K562 (cell line): ENCODE measurements at regions not wholly inside any gene's neighbourhood (a gene's known extent, or its start where the extent isn't known, plus 50 kb on each side); places are given as distances from the start of the nearest gene placed in this dataset.
"Not testable (repeated sequence)": the region's sequence is repeated elsewhere in the genome, so short reads cannot be mapped to it uniquely, and the experiment has no call there.

Experiments
- ATAC-seq: fragments of 200-7000 bp; cut with Tn5 transposase; 3 replicates; pipeline ENCODE4 v1.9.1; 2020; ENCODE audit warnings: moderate library complexity
- BruUV-seq: library from RNA; stranded (reverse); fragments of 400-500 nt; replicated peaks from 2 replicates; lab custom pipeline; 2021; lab: Mats Ljungman, UMichigan
- CTCF ChIA-PET: fragments of 300-600 bp; formaldehyde crosslinking; extraction: SDS; loops from one replicate; lab custom pipeline; 2021; ENCODE audit warnings: low intra/inter-chr PET ratio; lab: Yijun Ruan, JAX
- POLR2A ChIA-PET: fragments of 300-600, 350-650 bp; sonication (Branson Sonifier 250); formaldehyde crosslinking; extraction: SDS; loops from one replicate; lab custom pipeline; 2021; ENCODE audit warnings: antibody characterized with exemption, inconsistent platforms; lab: Yijun Ruan, JAX
- DNase-seq, 4 experiments: peaks; one replicate each; pipeline versions ENCODE4 v3.0.0 to v3.0.0-alpha.2; 2011 to 2018; ENCODE audit warnings: low spot score in 3 of 4, mixed read lengths in 3 of 4; ENCODE audit errors: extremely low read depth in 1 of 4
- FAIRE-seq: peaks from 2 replicates; lab custom pipeline; 2011; peaks lifted over from hg19 to GRCh38; lab: Jason Lieb, UNC
- H2AFZ ChIP-seq: 2 replicates; pipeline ENCODE4 v1.6.0; 2011; ENCODE audit warnings: low read depth, low read length, control low read depth, inconsistent platforms
- H3K27ac ChIP-seq: fragments of 200-600 bp; 3 replicates; pipeline ENCODE4 v1.8.0; 2011; ENCODE audit warnings: low read depth, mild to moderate bottlenecking, control low read depth, inconsistent platforms, low read length, moderate library complexity, mixed read lengths; ENCODE audit errors: extremely low read depth
- H3K27me3 ChIP-seq, 2 experiments: fragments of 300-600 bp in 1 of 2; 2 replicates in 1 of 2; 3 replicates in 1 of 2; pipeline versions ENCODE4 v1.6.0 to v1.8.0; 2011; ENCODE audit warnings: inconsistent platforms in 2 of 2, low read length in 2 of 2, mild to moderate bottlenecking in 1 of 2, mixed read lengths in 1 of 2, moderate library complexity in 1 of 2; ENCODE audit not compliant: control insufficient read depth in 2 of 2, insufficient read depth in 2 of 2
- H3K36me3 ChIP-seq: fragments of 300-600 bp; 3 replicates; pipeline ENCODE4 v1.8.0; 2011; ENCODE audit warnings: mild to moderate bottlenecking, low read length, inconsistent platforms; ENCODE audit not compliant: control insufficient read depth, insufficient read depth
- H3K4me1 ChIP-seq, 2 experiments: fragments of 200-600 bp in 1 of 2; replicated peaks in 1 of 2; 2 replicates in 1 of 2; 3 replicates in 1 of 2; pipeline versions ENCODE4 v1.5.1 to v1.8.0; 2011; ENCODE audit warnings: inconsistent platforms in 2 of 2, low read length in 2 of 2, mild to moderate bottlenecking in 1 of 2, mixed read lengths in 1 of 2, moderate library complexity in 1 of 2; ENCODE audit not compliant: control insufficient read depth in 2 of 2, insufficient read depth in 2 of 2
- H3K4me2 ChIP-seq: 2 replicates; pipeline ENCODE4 v1.6.1; 2011; ENCODE audit warnings: low read length, control low read depth, inconsistent platforms, mixed read lengths; ENCODE audit not compliant: insufficient read depth
- H3K4me3 ChIP-seq: fragments of 200-600 bp; sonication (generic), shearing (Covaris generic); 2 replicates; pipeline ENCODE4 v1.5.1; 2016; ENCODE audit warnings: control low read depth, inconsistent platforms
- H3K79me2 ChIP-seq: fragments of 200-600 bp; 3 replicates; pipeline ENCODE4 v1.8.0; 2011; ENCODE audit warnings: low read length, inconsistent platforms; ENCODE audit not compliant: control insufficient read depth, insufficient read depth
- H3K9ac ChIP-seq, 2 experiments: 2 replicates each; pipeline versions ENCODE4 v1.6.0 to v1.6.1; 2011; ENCODE audit warnings: low read depth in 2 of 2, low read length in 2 of 2, control low read depth in 1 of 2, inconsistent platforms in 1 of 2, mild to moderate bottlenecking in 1 of 2, mixed read lengths in 1 of 2; ENCODE audit not compliant: insufficient read depth in 1 of 2
- H3K9me1 ChIP-seq: one replicate; pipeline ENCODE4 v1.6.0; 2011; ENCODE audit warnings: inconsistent platforms, mild to moderate bottlenecking, low read length, moderate library complexity; ENCODE audit not compliant: control insufficient read depth, insufficient read depth
- H3K9me3 ChIP-seq: replicated peaks from 2 replicates; pipeline ENCODE4 v1.5.1; 2011; ENCODE audit warnings: low read depth, low read length, inconsistent platforms; ENCODE audit not compliant: control insufficient read depth, insufficient read depth
- H4K20me1 ChIP-seq: replicated peaks from 2 replicates; pipeline ENCODE4 v1.6.1; 2011; ENCODE audit warnings: low read length, inconsistent platforms, mixed read lengths; ENCODE audit not compliant: control insufficient read depth, insufficient read depth
- DMBX1 ChIP-seq: fragments of 250-450 bp; sonication (Bioruptor Pico); IDR thresholded peaks from 2 replicates; pipeline ENCODE4 v1.8.0; 2022; ENCODE audit warnings: inconsistent platforms, mild to moderate bottlenecking, moderate library complexity, borderline replicate concordance
- MBD1 ChIP-seq: fragments of 250-450 bp; sonication (Bioruptor Pico); IDR thresholded peaks from 2 replicates; pipeline ENCODE4 v1.8.0; 2022; ENCODE audit warnings: inconsistent platforms
- PREB ChIP-seq: sonication (generic); formaldehyde crosslinking; IDR thresholded peaks from 2 replicates; pipeline ENCODE4 v1.8.1; 2023; ENCODE audit warnings: mild to moderate bottlenecking, missing genetic modification reagents
- RBM39 ChIP-seq: fragments of 200-400 bp; formaldehyde crosslinking; optimal IDR thresholded peaks from 2 replicates; pipeline ENCODE3; 2018; ENCODE audit warnings: low read depth, low read length
- YY1 ChIP-seq, 3 experiments: IDR thresholded peaks; 2 replicates each; pipeline ENCODE4 v1.6.1; 2011; ENCODE audit warnings: low read length in 2 of 3, mild to moderate bottlenecking in 2 of 3, moderate library complexity in 2 of 3, borderline replicate concordance in 1 of 3, control low read depth in 1 of 3, low read depth in 1 of 3; ENCODE audit not compliant: insufficient read depth in 3 of 3, insufficient replicate concordance in 2 of 3, control insufficient read depth in 1 of 3, insufficient read length in 1 of 3; ENCODE audit errors: extremely low read depth in 1 of 3
- ZNF79 ChIP-seq: fragments of 250-450 bp; sonication (Bioruptor Pico); IDR thresholded peaks from 2 replicates; pipeline ENCODE4 v1.4.0; 2020; ENCODE audit warnings: low read depth, mild to moderate bottlenecking, moderate library complexity
- WGBS: fragments of 100-300 bp; shearing (Covaris generic); methylation state at CpG from one replicate; pipeline ENCODE4 v1.1.6; 2016; ENCODE audit warnings: low coverage, mixed read lengths; ENCODE audit not compliant: insufficient coverage; ENCODE audit errors: missing lambda C conversion rate; 5-methylcytosine and 5-hydroxymethylcytosine counted together
- in situ Hi-C: fragments of 300-500 bp; cut with MboI; formaldehyde crosslinking; loops from 4 replicates; pipeline ENCODE4 v1.15.0; 2018; ENCODE audit warnings: inconsistent platforms, mixed read lengths
- intact Hi-C: fragments of 100-400 bp; cut with micrococcal nuclease; formaldehyde crosslinking; loops from 2 replicates; pipeline ENCODE4 v1.14.2; 2022

- no peaks in the 10 kb centered on the region for H3K9me1 ChIP-seq
- ATAC-seq (no peak), FAIRE-seq (no peak), DNase-seq (no peak)
- no peaks in the 10 kb centered on the region for H3K36me3 ChIP-seq
- intact Hi-C loops, result no loop called here
- no peak overlapping the region for H3K4me2 ChIP-seq
- no peaks in the 10 kb centered on the region for H3K4me1 ChIP-seq
- ChIA-PET CTCF (no interaction called here), POLR2A (no interaction called here)
- 0% methylated on average over 2 of the region's 2 CpGs for WGBS
- no peak overlapping the region for H3K4me3 ChIP-seq
- BruUV-seq, result no TSS peak
- no peak overlapping the region for H3K9ac ChIP-seq
- H4K20me1 ChIP-seq, result no peaks in the 10 kb centered on the region
- no peaks in the 10 kb centered on the region for H3K79me2 ChIP-seq
- in situ Hi-C loops, result no loop called here
- no peak for TF ChIP-seq YY1 (IDR thresholded peaks at IDR 0.05; ENCODE audit: borderline replicate concordance in 1 of 3, control insufficient read depth in 1 of 3, extremely low read depth in 1 of 3, insufficient read depth in 3 of 3, insufficient read length in 1 of 3, insufficient replicate concordance in 2 of 3, low read depth in 1 of 3, low read length in 2 of 3)
- TF ChIP-seq MBD1 (CRISPR knock-in tag), result no peak
- no peak for TF ChIP-seq PREB
- no peak for TF ChIP-seq ZNF79 (CRISPR knock-in tag)
- no peak for TF ChIP-seq RBM39
- no peak for TF ChIP-seq DMBX1 (CRISPR knock-in tag)
- no peak overlapping the region for H3K27ac ChIP-seq
- H2AFZ ChIP-seq, result no peak overlapping the region
- H3K9me3 ChIP-seq, result no peaks in the 10 kb centered on the region
- no peaks in the 10 kb centered on the region for H3K27me3 ChIP-seq
These were observed 364.3 kb upstream of the LRP1B start for GRCh38 chr2:142495141-142495540.

GRCh38 chr2:142489631-142490030 lies 358.8 kb upstream of the LRP1B start:
- H3K36me3 ChIP-seq, H3K27ac ChIP-seq, H4K20me1 ChIP-seq, BruUV-seq, H3K4me2 ChIP-seq, H3K9me1 ChIP-seq, CTCF ChIA-PET, in situ Hi-C loops, POLR2A ChIA-PET, H3K27me3 ChIP-seq, H3K9me3 ChIP-seq, H3K9ac ChIP-seq, DNase-seq, FAIRE-seq, intact Hi-C loops, H2AFZ ChIP-seq, H3K4me3 ChIP-seq, H3K4me1 ChIP-seq, H3K79me2 ChIP-seq, ATAC-seq: not testable (repeated sequence)
- 0% methylated on average over 2 of the region's 3 CpGs for WGBS
